OCI-LY3 (cell line): ENCODE measurements at regions not wholly inside any gene's neighbourhood (a gene's known extent, or its start where the extent isn't known, plus 50 kb on each side); places are given as distances from the start of the nearest gene placed in this dataset.

Experiments used
- H2AFZ ChIP-seq: fragments of 200-600, 300-600 bp; shearing (Covaris generic); 2 replicates; pipeline ENCODE4 v1.6.0; 2014; ENCODE audit warnings: antibody characterized with exemption, low read depth, low read length
- H3K27ac ChIP-seq: fragments of 200-600, 300-600 bp; sonication (generic); 2 replicates; pipeline ENCODE4 v1.5.1; 2014; ENCODE audit warnings: mild to moderate bottlenecking, low read length, moderate library complexity, mixed read lengths
- H3K27me3 ChIP-seq: fragments of 200-600, 300-600 bp; sonication (generic); 2 replicates; pipeline ENCODE4 v1.6.1; 2014; ENCODE audit warnings: low read depth, low read length, mixed read lengths
- H3K36me3 ChIP-seq: fragments of 200-600, 300-600 bp; sonication (generic); replicated peaks from 2 replicates; pipeline ENCODE3; 2014; ENCODE audit warnings: low read depth, low read length, mixed read lengths
- H3K4me1 ChIP-seq: fragments of 300-600, 200-600 bp; sonication (generic); 2 replicates; pipeline ENCODE4 v1.6.1; 2014; ENCODE audit warnings: low read length, mixed read lengths
- H3K4me2 ChIP-seq: fragments of 200-600, 300-600 bp; sonication (generic); 2 replicates; pipeline ENCODE4 v1.6.1; 2014; ENCODE audit warnings: low read length, mixed read lengths
- H3K4me3 ChIP-seq: fragments of 300-600, 200-600 bp; sonication (generic); 2 replicates; pipeline ENCODE4 v1.5.1; 2014; ENCODE audit warnings: antibody characterized with exemption, mild to moderate bottlenecking, low read length, moderate library complexity
- H3K79me2 ChIP-seq: fragments of 300-600, 200-600 bp; shearing (Covaris generic); 2 replicates; pipeline ENCODE4 v1.6.1; 2014; ENCODE audit warnings: mild to moderate bottlenecking, low read length, mixed read lengths
- H3K9ac ChIP-seq: fragments of 300-600, 200-600 bp; shearing (Covaris generic); 2 replicates; pipeline ENCODE4 v1.6.0; 2014; ENCODE audit warnings: mild to moderate bottlenecking, low read length, moderate library complexity
- H3K9me3 ChIP-seq: fragments of 200-600, 300-600 bp; shearing (Covaris generic); 2 replicates; pipeline ENCODE4 v1.6.1; 2014; ENCODE audit warnings: low read length, mixed read lengths; ENCODE audit not compliant: insufficient read depth
- H4K20me1 ChIP-seq: fragments of 200-600, 300-600 bp; sonication (generic); 2 replicates; pipeline ENCODE4 v1.6.1; 2016; ENCODE audit warnings: low read length, mixed read lengths; ENCODE audit not compliant: insufficient read depth
- EZH2phosphoT487 ChIP-seq: fragments of 200-600 bp; shearing (Covaris generic); IDR thresholded peaks from 2 replicates; pipeline ENCODE4 v1.6.1; 2018; ENCODE audit warnings: antibody characterized with exemption, mixed run types, low read depth
- TF ChIP-seq, protein P1 (sequence below): fragments of 200-600, 300-600 bp; sonication (generic); IDR thresholded peaks from 2 replicates; pipeline ENCODE4 v1.5.1; 2014; ENCODE audit warnings: antibody characterized with exemption, low read length, low read depth

DNA sequence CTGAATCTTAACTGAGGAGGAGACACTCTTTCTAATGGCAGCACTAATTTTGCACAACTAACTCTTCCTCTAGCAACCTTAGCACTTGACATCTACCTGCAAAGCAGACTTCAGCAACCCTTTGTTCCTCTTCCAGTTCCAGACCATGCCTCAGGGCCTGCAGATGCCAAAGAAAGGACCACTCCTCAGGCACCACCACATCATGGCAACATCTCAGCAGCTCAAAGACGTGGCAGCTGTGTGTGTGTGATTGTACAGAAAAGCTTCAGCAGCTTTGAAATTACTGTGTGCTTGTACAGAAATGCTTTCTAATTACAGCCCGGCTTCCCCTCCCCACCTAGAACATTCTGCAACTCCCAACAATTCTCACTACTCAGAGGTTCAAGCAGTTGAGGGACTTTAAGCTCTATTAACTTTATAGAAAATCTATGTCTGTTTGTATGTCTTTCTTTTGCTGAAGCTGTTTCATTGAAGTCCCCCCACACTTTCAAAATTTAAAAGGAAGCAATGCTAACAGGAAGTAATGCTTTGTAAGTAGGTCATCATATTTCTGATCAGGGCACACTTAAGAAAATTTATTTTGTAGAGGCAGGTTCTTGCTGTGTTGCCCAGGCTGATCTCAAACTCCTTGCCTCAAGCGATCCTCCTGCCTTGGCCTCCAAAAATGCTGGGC, 115.2 kb downstream of the CD47 start:
- H2AFZ ChIP-seq: no peak overlapping the region
- no peak overlapping the region for H3K4me3 ChIP-seq
- H3K27ac ChIP-seq: no peak overlapping the region
- H3K9ac ChIP-seq: no peak overlapping the region
- H3K79me2 ChIP-seq: no peaks in the 10 kb centered on the region
- peaks cover 6% of the 10 kb centered on the region; the same call in 1 of the 2 replicates for H3K27me3 ChIP-seq
- H3K9me3 ChIP-seq: no peaks in the 10 kb centered on the region
- H3K4me2 ChIP-seq: no peak overlapping the region
- peaks cover 1% of the 10 kb centered on the region for H3K4me1 ChIP-seq
- H4K20me1 ChIP-seq: no peaks in the 10 kb centered on the region
- H3K36me3 ChIP-seq: no peaks in the 10 kb centered on the region
- TF ChIP-seq, protein P1, sequence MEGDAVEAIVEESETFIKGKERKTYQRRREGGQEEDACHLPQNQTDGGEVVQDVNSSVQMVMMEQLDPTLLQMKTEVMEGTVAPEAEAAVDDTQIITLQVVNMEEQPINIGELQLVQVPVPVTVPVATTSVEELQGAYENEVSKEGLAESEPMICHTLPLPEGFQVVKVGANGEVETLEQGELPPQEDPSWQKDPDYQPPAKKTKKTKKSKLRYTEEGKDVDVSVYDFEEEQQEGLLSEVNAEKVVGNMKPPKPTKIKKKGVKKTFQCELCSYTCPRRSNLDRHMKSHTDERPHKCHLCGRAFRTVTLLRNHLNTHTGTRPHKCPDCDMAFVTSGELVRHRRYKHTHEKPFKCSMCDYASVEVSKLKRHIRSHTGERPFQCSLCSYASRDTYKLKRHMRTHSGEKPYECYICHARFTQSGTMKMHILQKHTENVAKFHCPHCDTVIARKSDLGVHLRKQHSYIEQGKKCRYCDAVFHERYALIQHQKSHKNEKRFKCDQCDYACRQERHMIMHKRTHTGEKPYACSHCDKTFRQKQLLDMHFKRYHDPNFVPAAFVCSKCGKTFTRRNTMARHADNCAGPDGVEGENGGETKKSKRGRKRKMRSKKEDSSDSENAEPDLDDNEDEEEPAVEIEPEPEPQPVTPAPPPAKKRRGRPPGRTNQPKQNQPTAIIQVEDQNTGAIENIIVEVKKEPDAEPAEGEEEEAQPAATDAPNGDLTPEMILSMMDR: no peak
- TF ChIP-seq EZH2phosphoT487: no peak

DNA sequence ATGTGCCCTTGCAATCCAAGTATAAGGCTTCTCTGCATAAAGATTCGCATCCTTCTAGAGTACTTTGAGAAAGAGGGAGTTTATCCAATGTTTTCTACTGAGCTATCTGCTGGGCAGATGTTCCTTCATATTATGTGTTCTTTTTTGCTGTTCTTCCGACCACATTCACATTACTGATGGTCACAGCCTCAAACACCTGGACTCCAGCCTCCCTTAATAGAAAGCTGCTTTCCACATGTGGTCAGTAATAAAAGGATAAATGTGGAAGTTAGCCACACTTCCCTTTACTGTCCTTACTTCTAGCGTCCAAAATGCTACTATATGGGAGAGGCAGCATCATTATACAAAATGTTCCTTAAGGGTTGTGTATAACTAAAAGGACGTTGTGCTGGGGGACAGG, 116.9 kb downstream of the CD47 start:
- Histone ChIP-seq H3K79me2 (no peaks in the 10 kb centered on the region), H3K4me1 (peaks cover 14% of the 10 kb centered on the region), H3K9ac (no peak overlapping the region), H3K9me3 (no peaks in the 10 kb centered on the region), H3K27ac (no peak overlapping the region), H4K20me1 (no peaks in the 10 kb centered on the region), H3K36me3 (no peaks in the 10 kb centered on the region), H3K27me3 (peaks cover 6% of the 10 kb centered on the region; the same call in 1 of the 2 replicates), H3K4me3 (no peak overlapping the region), H3K4me2 (no peak overlapping the region), H2AFZ (no peak overlapping the region)
- TF ChIP-seq, protein P1: no peak
- TF ChIP-seq EZH2phosphoT487: no peak

GRCh38 chr3:107973152-107973551, 117.7 kb downstream of the CD47 start:
- Histone ChIP-seq H3K27me3 (peaks cover 1% of the 10 kb centered on the region; the same call in 1 of the 2 replicates), H2AFZ (no peak overlapping the region), H3K9ac (no peak overlapping the region), H3K27ac (no peak overlapping the region), H3K4me1 (peaks cover 14% of the 10 kb centered on the region), H4K20me1 (no peaks in the 10 kb centered on the region), H3K36me3 (no peaks in the 10 kb centered on the region), H3K79me2 (no peaks in the 10 kb centered on the region), H3K4me3 (no peak overlapping the region), H3K9me3 (no peaks in the 10 kb centered on the region), H3K4me2 (no peak overlapping the region)
- TF ChIP-seq EZH2phosphoT487: no peak
- TF ChIP-seq, protein P1: no peak

- no peak overlapping the region for H2AFZ ChIP-seq
- H3K9me3 ChIP-seq: no peaks in the 10 kb centered on the region
- TF ChIP-seq, protein P1: no peak
- no peak for TF ChIP-seq EZH2phosphoT487
- H3K4me3 ChIP-seq: no peak overlapping the region
- H3K9ac ChIP-seq: no peak overlapping the region
- no peak overlapping the region for H3K4me2 ChIP-seq
- no peaks in the 10 kb centered on the region for H4K20me1 ChIP-seq
- H3K27ac ChIP-seq: no peak overlapping the region
- H3K79me2 ChIP-seq: no peaks in the 10 kb centered on the region
- H3K4me1 ChIP-seq: peaks cover 14% of the 10 kb centered on the region
- no peaks in the 10 kb centered on the region for H3K36me3 ChIP-seq
- no peaks in the 10 kb centered on the region for H3K27me3 ChIP-seq
Observed at GRCh38 chr3:107970993-107971580, 119.7 kb downstream of the CD47 start.
